GM23338 (cell line): ENCODE measurements at regions not wholly inside any gene's neighbourhood (a gene's known extent, or its start where the extent isn't known, plus 50 kb on each side); places are given as distances from the start of the nearest gene placed in this dataset.

Experiments
- ATAC-seq: fragments of 200-7000 bp; cut with Tn5 transposase; 3 replicates; pipeline ENCODE4 v1.9.1; 2020
- DNase-seq: peaks from one replicate; pipeline ENCODE4 v3.0.0-alpha.2; 2015; ENCODE audit warnings: low spot score
- H2AFZ ChIP-seq: fragments of 200-600 bp; sonication (generic); 2 replicates; pipeline ENCODE4 v1.8.0; 2016; ENCODE audit warnings: antibody characterized with exemption, mild to moderate bottlenecking, moderate library complexity
- H3F3A ChIP-seq: fragments of 200-600 bp; sonication (generic); replicated peaks from 2 replicates; pipeline ENCODE4 v1.8.0; 2017; ENCODE audit warnings: antibody characterized with exemption, mixed run types, low read depth
- H3K27ac ChIP-seq: fragments of 200-600 bp; sonication (generic); 2 replicates; pipeline ENCODE4 v1.6.1; 2016; ENCODE audit warnings: low read depth
- H3K27me3 ChIP-seq: fragments of 200-600 bp; sonication (generic); 2 replicates; pipeline ENCODE4 v1.8.0; 2016; ENCODE audit warnings: mild to moderate bottlenecking, mixed run types, moderate library complexity; ENCODE audit not compliant: insufficient read depth
- H3K36me3 ChIP-seq: fragments of 200-600 bp; sonication (generic); 2 replicates; pipeline ENCODE4 v1.8.0; 2016; ENCODE audit warnings: mild to moderate bottlenecking; ENCODE audit not compliant: insufficient read depth
- H3K4me1 ChIP-seq: fragments of 200-600 bp; sonication (generic); 2 replicates; pipeline ENCODE4 v1.8.0; 2016; ENCODE audit warnings: mild to moderate bottlenecking, moderate library complexity; ENCODE audit not compliant: insufficient read depth
- H3K4me2 ChIP-seq: fragments of 200-600 bp; sonication (generic); 2 replicates; pipeline ENCODE4 v1.7.1; 2017; ENCODE audit warnings: mixed run types
- H3K4me3 ChIP-seq: fragments of 200-600 bp; sonication (generic); 2 replicates; pipeline ENCODE4 v1.6.1; 2016; ENCODE audit warnings: mixed run types
- H3K79me2 ChIP-seq: fragments of 200-600 bp; sonication (generic); replicated peaks from 2 replicates; pipeline ENCODE4 v1.8.0; 2017; ENCODE audit warnings: mild to moderate bottlenecking; ENCODE audit not compliant: insufficient read depth
- H3K9me2 ChIP-seq: fragments of 200-600 bp; sonication (generic); 2 replicates; pipeline ENCODE4 v1.8.0; 2017; ENCODE audit not compliant: insufficient read depth
- H4K20me1 ChIP-seq: fragments of 200-600 bp; sonication (generic); replicated peaks from 2 replicates; pipeline ENCODE4 v1.8.0; 2017; ENCODE audit warnings: mild to moderate bottlenecking; ENCODE audit not compliant: insufficient read depth
- H3K27ac Mint-ChIP-seq: 2 replicates; pipeline ENCODE4 v1.8.0; 2020; ENCODE audit warnings: inconsistent platforms, mild to moderate bottlenecking, moderate library complexity, mixed read lengths
- H3K27me3 Mint-ChIP-seq: 3 replicates; pipeline ENCODE4 v1.8.0; 2022; ENCODE audit warnings: low read depth, mild to moderate bottlenecking, moderate library complexity, mixed read lengths, inconsistent platforms; ENCODE audit not compliant: insufficient read depth, poor library complexity
- H3K36me3 Mint-ChIP-seq: 3 replicates; pipeline ENCODE4 v1.8.0; 2021; ENCODE audit warnings: low read depth, mild to moderate bottlenecking, inconsistent platforms, moderate library complexity, mixed read lengths
- H3K4me1 Mint-ChIP-seq: 3 replicates; pipeline ENCODE4 v1.8.0; 2020; ENCODE audit warnings: mild to moderate bottlenecking, inconsistent platforms, mixed read lengths
- H3K4me3 Mint-ChIP-seq: 3 replicates; pipeline ENCODE4 v1.8.0; 2021; ENCODE audit warnings: moderate library complexity, mild to moderate bottlenecking, inconsistent platforms, mixed read lengths
- H3K9me3 Mint-ChIP-seq: 3 replicates; pipeline ENCODE4 v1.8.0; 2020; ENCODE audit warnings: moderate library complexity, mild to moderate bottlenecking, inconsistent platforms, mixed read lengths
- CREB1 ChIP-seq: fragments of 250-450 bp; sonication (Bioruptor Pico); IDR thresholded peaks from 2 replicates; pipeline ENCODE4 v1.5.0; 2020; ENCODE audit warnings: low read depth, mild to moderate bottlenecking, moderate library complexity
- ETS1 ChIP-seq: IDR thresholded peaks from 2 replicates; pipeline ENCODE4 v1.6.1; 2016; ENCODE audit warnings: antibody characterized with exemption
- EZH2 ChIP-seq: fragments of 200-600 bp; sonication (generic); IDR thresholded peaks from one replicate; pipeline ENCODE4 v1.8.0; 2017; ENCODE audit warnings: antibody characterized with exemption, mild to moderate bottlenecking, low read depth; ENCODE audit not compliant: unreplicated experiment
- EZH2phosphoT487 ChIP-seq: fragments of 200-600 bp; sonication (generic); IDR thresholded peaks from one replicate; pipeline ENCODE4 v1.8.1; 2018; ENCODE audit warnings: antibody characterized with exemption; ENCODE audit not compliant: unreplicated experiment
- JUNB ChIP-seq: IDR thresholded peaks from one replicate; pipeline ENCODE4 v1.6.1; 2016; ENCODE audit warnings: antibody characterized with exemption; ENCODE audit not compliant: unreplicated experiment
- NANOG ChIP-seq: IDR thresholded peaks from 2 replicates; pipeline ENCODE4 v1.6.1; 2016; ENCODE audit warnings: antibody characterized with exemption, borderline replicate concordance
- POLR2AphosphoS5 ChIP-seq: IDR thresholded peaks from 2 replicates; pipeline ENCODE4 v1.6.1; 2016; ENCODE audit warnings: antibody characterized with exemption, low read depth
- REST ChIP-seq: IDR thresholded peaks from one replicate; pipeline ENCODE4 v1.6.1; 2018; ENCODE audit warnings: antibody characterized with exemption; ENCODE audit not compliant: unreplicated experiment
- ZNF114 ChIP-seq: fragments of 250-450 bp; sonication (Bioruptor Pico); IDR thresholded peaks from 2 replicates; pipeline ENCODE4 v1.5.0; 2020; ENCODE audit warnings: mild to moderate bottlenecking, moderate library complexity
- ZNF331 ChIP-seq: fragments of 250-450 bp; sonication (Bioruptor Pico); IDR thresholded peaks from 2 replicates; pipeline ENCODE4 v1.5.0; 2020; ENCODE audit warnings: low read depth, mild to moderate bottlenecking, moderate library complexity
- ZNF462 ChIP-seq: fragments of 250-450 bp; sonication (Bioruptor Pico); IDR thresholded peaks from 2 replicates; pipeline ENCODE4 v1.5.0; 2020; ENCODE audit warnings: mild to moderate bottlenecking, moderate library complexity

GRCh38 chr11:91673705-91674104, 550.9 kb upstream of the FAT3 start (continued):
- TF ChIP-seq CREB1 (CRISPR knock-in tag) (no peak), JUNB (no peak), EZH2phosphoT487 (no peak), NANOG (no peak), ZNF114 (no peak), POLR2AphosphoS5 (no peak), EZH2 (no peak), REST (no peak)

- peak; percentile 1 for DNase-seq
- TF ChIP-seq CREB1 (CRISPR knock-in tag) (no peak), NANOG (no peak), ZNF114 (no peak), EZH2 (no peak), REST (no peak), ZNF331 (CRISPR knock-in tag) (no peak), ETS1 (no peak), POLR2AphosphoS5 (no peak), ZNF462 (CRISPR knock-in tag) (no peak)
These were observed 560.1 kb upstream of the FAT3 start for GRCh38 chr11:91664521-91664920.

More at GRCh38 chr11:91664521-91664920, 560.1 kb upstream of the FAT3 start:
- Histone ChIP-seq H3K36me3 (no peaks in the 10 kb centered on the region), H3K4me3 (no peak overlapping the region), H3K27ac (no peak overlapping the region), H3K79me2 (no peaks in the 10 kb centered on the region), H3K4me1 (0 out of 2 replicates have a peak, but pooled peaks cover 6% of the 10 kb centered on the region), H3K9me2 (no peaks in the 10 kb centered on the region; the same call in 1 of the 2 replicates), H3K4me2 (no peak overlapping the region), H3F3A (no peaks in the 10 kb centered on the region), H2AFZ (no peak overlapping the region; the same call in 1 of the 2 replicates), H4K20me1 (no peaks in the 10 kb centered on the region), H3K27me3 (no peaks in the 10 kb centered on the region)
- Mint-ChIP-seq H3K4me1 (peaks cover 6% of the 10 kb centered on the region; the same call in 1 of the 3 replicates), H3K27me3 (peaks cover 2% of the 10 kb centered on the region), H3K27ac (peak overlapping the region; percentile 86), H3K36me3 (no peaks in the 10 kb centered on the region), H3K9me3 (no peaks in the 10 kb centered on the region), H3K4me3 (no peak overlapping the region)
- ATAC-seq: peak; percentile 47
